AG20443 (cell line): ENCODE measurements at regions not wholly inside any gene's neighbourhood (a gene's known extent, or its start where the extent isn't known, plus 50 kb on each side); places are given as distances from the start of the nearest gene placed in this dataset.

Experiments
- DNase-seq: peaks from one replicate; pipeline ENCODE4 v3.0.0; 2012; ENCODE audit warnings: low spot score, mixed read lengths

GRCh38 chr1:24985737-24986136, 55.7 kb upstream of the RUNX3 start:
- no peak for DNase-seq

GRCh38 chr1:24984800-24985522, 54.9 kb upstream of the RUNX3 start:
- no peak for DNase-seq

DNA sequence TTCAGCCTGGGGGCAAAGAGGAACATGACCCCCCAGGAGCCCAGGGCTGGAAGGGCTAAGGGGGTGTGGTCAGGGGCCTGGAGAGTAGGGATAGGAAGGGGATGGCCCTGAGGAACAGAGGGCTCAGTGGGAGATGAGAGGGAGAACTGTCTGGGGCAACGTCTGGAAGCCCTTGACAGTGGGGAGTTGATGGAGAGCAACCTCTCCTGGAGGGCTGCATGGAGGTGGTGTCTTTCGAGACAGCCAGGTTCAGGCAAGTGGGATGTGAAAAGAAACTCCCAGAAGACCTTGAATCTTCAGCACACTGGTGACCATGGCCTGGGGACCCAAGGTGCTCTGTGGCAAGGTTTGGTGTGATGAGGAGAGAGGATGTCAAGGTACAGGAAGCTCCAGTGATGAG, 54.2 kb upstream of the RUNX3 start:
- DNase-seq: no peak

- no peak for DNase-seq
Measured at GRCh38 chr1:24983006-24983680, 53.1 kb upstream of the RUNX3 start.

DNA sequence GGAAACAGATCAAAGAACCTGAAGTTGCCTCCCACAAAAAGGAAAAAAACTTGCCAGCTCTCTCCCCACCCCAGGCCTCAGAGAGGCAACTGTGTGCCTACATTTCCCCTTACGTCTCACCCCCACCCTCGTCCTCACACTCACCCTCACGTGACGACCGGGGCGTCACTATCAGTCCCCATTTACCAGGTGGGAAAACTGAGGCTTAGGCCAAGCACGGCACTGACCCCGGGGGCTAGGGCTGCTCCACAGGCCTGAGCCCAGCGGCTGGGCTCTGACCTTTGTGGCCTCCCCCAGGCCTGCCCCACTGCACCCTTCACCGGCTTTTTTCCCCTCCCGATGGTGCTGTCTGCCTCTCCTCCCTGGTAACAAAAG, 51.5 kb upstream of the RUNX3 start:
- no peak for DNase-seq

GRCh38 chr1:24980836-24981630, 51.0 kb upstream of the RUNX3 start:
- DNase-seq: no peak
